H1 (cell line): ENCODE measurements at regions not wholly inside any gene's neighbourhood (a gene's known extent, or its start where the extent isn't known, plus 50 kb on each side); places are given as distances from the start of the nearest gene placed in this dataset.

Experiments used
- CTCF ChIA-PET: fragments of 300-600 bp; sonication (Branson Sonifier 250); formaldehyde crosslinking; loops from one replicate; lab custom pipeline; 2021; ENCODE audit not compliant: partially characterized antibody; lab: Charles Lee
- POLR2A ChIA-PET: fragments of 300-600 bp; sonication (Branson Sonifier 250); formaldehyde crosslinking; loops from one replicate; lab custom pipeline; 2021; ENCODE audit warnings: inconsistent platforms; ENCODE audit not compliant: partially characterized antibody; lab: Charles Lee
- DNase-seq, 2 experiments: peaks; one replicate each; pipeline versions ENCODE4 v3.0.0 to v3.0.0-alpha.2; 2010 to 2022; ENCODE audit warnings: low spot score in 2 of 2, low read depth in 1 of 2, mixed read lengths in 1 of 2
- FAIRE-seq: peaks from 2 replicates; lab custom pipeline; 2011; peaks lifted over from hg19 to GRCh38; lab: Jason Lieb, UNC
- H2AFZ ChIP-seq: 2 replicates; pipeline ENCODE4 v1.8.1; 2012; ENCODE audit warnings: low read length, inconsistent platforms
- H2AK5ac ChIP-seq: 2 replicates; pipeline ENCODE4 v1.6.1; 2013; ENCODE audit warnings: low read depth, low read length
- H2BK120ac ChIP-seq: replicated peaks from 2 replicates; pipeline ENCODE3; 2013; ENCODE audit warnings: low read depth, low read length, inconsistent platforms
- H2BK12ac ChIP-seq: 2 replicates; pipeline ENCODE4 v1.6.1; 2013; ENCODE audit warnings: low read depth, low read length
- H2BK15ac ChIP-seq: 2 replicates; pipeline ENCODE4 v1.6.1; 2013; ENCODE audit warnings: low read length
- H2BK20ac ChIP-seq: 2 replicates; pipeline ENCODE4 v1.6.1; 2013; ENCODE audit warnings: low read length
- H2BK5ac ChIP-seq: 2 replicates; pipeline ENCODE4 v1.6.1; 2013; ENCODE audit warnings: low read depth, low read length
- H3K14ac ChIP-seq: 2 replicates; pipeline ENCODE4 v1.6.1; 2013; ENCODE audit warnings: inconsistent platforms; ENCODE audit not compliant: insufficient read length
- H3K18ac ChIP-seq: 2 replicates; pipeline ENCODE4 v1.6.1; 2013; ENCODE audit warnings: low read length; ENCODE audit errors: extremely low read depth
- H3K23ac ChIP-seq: 2 replicates; pipeline ENCODE4 v1.6.1; 2013; ENCODE audit warnings: inconsistent platforms; ENCODE audit not compliant: insufficient read length
- H3K23me2 ChIP-seq: 2 replicates; pipeline ENCODE4 v1.6.1; 2013; ENCODE audit warnings: low read depth, low read length
- H3K27ac ChIP-seq: 2 replicates; pipeline ENCODE4 v1.6.1; 2011; ENCODE audit warnings: low read depth, low read length, inconsistent platforms
- H3K27me3 ChIP-seq, 4 experiments: replicated peaks in 1 of 4; 1 replicate in 1 of 4; 2 replicates in 3 of 4; pipeline versions ENCODE4 v1.6.1 to v1.8.1; 2011 to 2013; ENCODE audit warnings: low read length in 3 of 4, mild to moderate bottlenecking in 3 of 4, inconsistent platforms in 2 of 4, mixed read lengths in 2 of 4, moderate library complexity in 1 of 4; ENCODE audit not compliant: control insufficient read depth in 3 of 4, insufficient read depth in 3 of 4; ENCODE audit errors: extremely low read depth in 1 of 4
- H3K36me3 ChIP-seq, 4 experiments: 2 replicates each; pipeline versions ENCODE4 v1.6.1 to v1.8.1; 2011 to 2013; ENCODE audit warnings: mild to moderate bottlenecking in 4 of 4, low read length in 3 of 4, moderate library complexity in 2 of 4, control low read depth in 1 of 4, inconsistent platforms in 1 of 4; ENCODE audit not compliant: insufficient read depth in 4 of 4, control insufficient read depth in 2 of 4
- H3K4ac ChIP-seq: replicated peaks from 2 replicates; pipeline ENCODE3; 2013; ENCODE audit warnings: low read length, low read depth, mixed read lengths, inconsistent platforms; ENCODE audit not compliant: insufficient read length
- H3K4me1 ChIP-seq, 4 experiments: replicated peaks in 1 of 4; 1 replicate in 1 of 4; 2 replicates in 3 of 4; pipeline versions ENCODE4 v1.6.1 to v1.8.1; 2011 to 2013; ENCODE audit warnings: low read length in 3 of 4, inconsistent platforms in 2 of 4, mixed read lengths in 1 of 4; ENCODE audit not compliant: insufficient read depth in 4 of 4, control insufficient read depth in 3 of 4
- H3K4me2 ChIP-seq, 2 experiments: 2 replicates each; pipeline versions ENCODE4 v1.6.1 to v1.8.1; 2011 to 2013; ENCODE audit warnings: low read depth in 2 of 2, low read length in 2 of 2, control low read depth in 1 of 2, inconsistent platforms in 1 of 2, mild to moderate bottlenecking in 1 of 2; ENCODE audit not compliant: insufficient read depth in 1 of 2
- H3K4me3 ChIP-seq, 4 experiments: fragments of 200-600, 300-600 bp in 1 of 4; sonication (generic), shearing (Covaris generic), sonication (Bioruptor Twin) in 1 of 4; 2 replicates each; pipeline versions ENCODE4 v1.5.1 to v1.8.1; 2011 to 2016; ENCODE audit warnings: low read length in 4 of 4, low read depth in 3 of 4, control low read depth in 2 of 4, inconsistent platforms in 2 of 4, mild to moderate bottlenecking in 2 of 4, mixed read lengths in 1 of 4, moderate library complexity in 1 of 4; ENCODE audit not compliant: insufficient read depth in 2 of 4; ENCODE audit errors: extremely low read depth in 1 of 4
- H3K56ac ChIP-seq: replicated peaks from 2 replicates; pipeline ENCODE3; 2013; ENCODE audit warnings: low read depth, mild to moderate bottlenecking, mixed read lengths, low read length, inconsistent platforms; ENCODE audit not compliant: insufficient read length
- H3K79me1 ChIP-seq: 2 replicates; pipeline ENCODE4 v1.6.1; 2013; ENCODE audit warnings: low read depth, low read length, control low read depth
- H3K79me2 ChIP-seq, 2 experiments: 2 replicates each; pipeline versions ENCODE4 v1.6.1 to v1.8.1; 2012 to 2013; ENCODE audit warnings: low read length in 2 of 2, mild to moderate bottlenecking in 2 of 2, inconsistent platforms in 1 of 2; ENCODE audit not compliant: insufficient read depth in 2 of 2, control insufficient read depth in 1 of 2
- H3K9ac ChIP-seq, 4 experiments: replicated peaks in 1 of 4; 1 replicate in 1 of 4; 2 replicates in 3 of 4; pipeline versions ENCODE4 v1.6.1 to v1.8.1; 2011 to 2013; ENCODE audit warnings: low read depth in 3 of 4, low read length in 3 of 4, control low read depth in 2 of 4, mild to moderate bottlenecking in 2 of 4, moderate library complexity in 2 of 4, inconsistent platforms in 1 of 4; ENCODE audit errors: extremely low read depth in 1 of 4
- H3K9me3 ChIP-seq, 2 experiments: 2 replicates each; pipeline versions ENCODE4 v1.6.1 to v1.8.1; 2012 to 2013; ENCODE audit warnings: mild to moderate bottlenecking in 2 of 2, moderate library complexity in 2 of 2, control low read depth in 1 of 2, inconsistent platforms in 1 of 2, low read depth in 1 of 2, low read length in 1 of 2, mixed read lengths in 1 of 2; ENCODE audit not compliant: insufficient read depth in 2 of 2
- H4K20me1 ChIP-seq, 2 experiments: replicated peaks in 1 of 2; 2 replicates each; pipeline versions ENCODE3 to v1.8.1; 2011 to 2013; ENCODE audit warnings: inconsistent platforms in 2 of 2, low read length in 2 of 2, mild to moderate bottlenecking in 1 of 2; ENCODE audit not compliant: insufficient read depth in 2 of 2, control insufficient read depth in 1 of 2
- H4K5ac ChIP-seq: 2 replicates; pipeline ENCODE4 v1.6.1; 2013; ENCODE audit warnings: low read length, low read depth, mixed read lengths, inconsistent platforms; ENCODE audit not compliant: insufficient read length
- H4K8ac ChIP-seq: 2 replicates; pipeline ENCODE4 v1.8.0; 2013; ENCODE audit warnings: mild to moderate bottlenecking, moderate library complexity, low read length, inconsistent platforms; ENCODE audit not compliant: insufficient read depth; ENCODE audit errors: extremely low read depth
- H4K91ac ChIP-seq: replicated peaks from 2 replicates; pipeline ENCODE3; 2013; ENCODE audit warnings: low read length, mixed read lengths, inconsistent platforms; ENCODE audit not compliant: insufficient read length
- CHD1 ChIP-seq: IDR thresholded peaks from 2 replicates; pipeline ENCODE4 v1.6.1; 2012; ENCODE audit warnings: low read depth, low read length, improper control_type of control experiment
- EP300 ChIP-seq, 2 experiments: IDR thresholded peaks; 1 replicate in 1 of 2; 2 replicates in 1 of 2; pipeline ENCODE4 v1.6.1; 2011 to 2012; ENCODE audit warnings: low read depth in 2 of 2, low read length in 2 of 2, mild to moderate bottlenecking in 2 of 2, borderline replicate concordance in 1 of 2, inconsistent platforms in 1 of 2, moderate library complexity in 1 of 2
- SIN3A ChIP-seq, 2 experiments: IDR thresholded peaks in 1 of 2; conservative IDR thresholded peaks in 1 of 2; 2 replicates each; pipeline ENCODE4 v1.6.1; 2011 to 2012; ENCODE audit warnings: low read length in 2 of 2, improper control_type of control experiment in 1 of 2, low read depth in 1 of 2, mild to moderate bottlenecking in 1 of 2
- TAF7 ChIP-seq: optimal IDR thresholded peaks from 2 replicates; pipeline ENCODE3; 2011; ENCODE audit warnings: low read depth, mild to moderate bottlenecking, inconsistent platforms, low read length, moderate library complexity, borderline replicate concordance
- ZNF274 ChIP-seq: IDR thresholded peaks from 2 replicates; pipeline ENCODE4 v1.7.0; 2012; ENCODE audit warnings: low read length, borderline replicate concordance; ENCODE audit errors: extremely low read depth
- WGBS, 2 experiments: shearing (Covaris generic) in 1 of 2; methylation state at CpG; one replicate each; pipeline versions ENCODE4 v1.1.6 to v1.1.7; 2013 to 2015; ENCODE audit warnings: low lambda C conversion rate in 2 of 2, mixed read lengths in 2 of 2, inconsistent platforms in 1 of 2, low coverage in 1 of 2, missing lambda C conversion rate in 1 of 2; ENCODE audit not compliant: insufficient replicate concordance in 2 of 2, insufficient coverage in 1 of 2, insufficient read length in 1 of 2; ENCODE audit errors: extremely low coverage in 1 of 2, missing lambda C conversion rate in 1 of 2; 5-methylcytosine and 5-hydroxymethylcytosine counted together

GRCh38 chr13:109381546-109382180 is 404.7 kb downstream of the IRS2 start:
- H2BK12ac ChIP-seq = no peak overlapping the region
- H3K4me2 ChIP-seq = no peak overlapping the region
- no peak overlapping the region for H3K14ac ChIP-seq
- FAIRE-seq (peak; percentile 13), DNase-seq (no peak)
- POLR2A ChIA-PET = no interaction called here
- no peak overlapping the region for H2BK15ac ChIP-seq
- no peaks in the 10 kb centered on the region for H3K79me1 ChIP-seq
- H3K18ac ChIP-seq = no peak overlapping the region
- H3K4me1 ChIP-seq = no peaks in the 10 kb centered on the region
- no peak overlapping the region for H3K9ac ChIP-seq
- H2BK20ac ChIP-seq = no peak overlapping the region
- H4K8ac ChIP-seq = no peak overlapping the region
- H3K23ac ChIP-seq = no peak overlapping the region
- no peaks in the 10 kb centered on the region for H3K36me3 ChIP-seq
- no peaks in the 10 kb centered on the region for H3K9me3 ChIP-seq
- no peak overlapping the region for H3K27ac ChIP-seq
- H2BK120ac ChIP-seq = no peak overlapping the region
- no peak overlapping the region for H3K4me3 ChIP-seq
- H4K5ac ChIP-seq = no peak overlapping the region
- H3K4ac ChIP-seq = no peak overlapping the region
- WGBS, 2 experiments = 94% methylated on average over 5 of the region's 5 CpGs; no CpG with 5 or more reads in 1 of the 2 experiments
- no peak overlapping the region for H3K56ac ChIP-seq
- H2AFZ ChIP-seq = no peak overlapping the region
- H4K91ac ChIP-seq = no peak overlapping the region
- no peaks in the 10 kb centered on the region for H3K27me3 ChIP-seq
- H2BK5ac ChIP-seq = no peak overlapping the region
- no peaks in the 10 kb centered on the region for H3K79me2 ChIP-seq
- no peak overlapping the region for H2AK5ac ChIP-seq
- CTCF ChIA-PET = interaction anchor here (1.1 kb wide), 1 partner anchor 12 kb away, joined by 3 read pairs; no protein-coding TSS in a partner anchor
- H4K20me1 ChIP-seq = no peaks in the 10 kb centered on the region
- H3K23me2 ChIP-seq = no peaks in the 10 kb centered on the region
- TF ChIP-seq ZNF274 (no peak), SIN3A (conservative IDR thresholded peaks at IDR 0.05 in 1 of 2, IDR thresholded peaks at IDR 0.05 in 1 of 2; ENCODE audit: low read depth in 1 of 2, low read length in 2 of 2) (no peak), CHD1 (no peak), TAF7 (no peak), EP300 (IDR thresholded peaks at IDR 0.05; ENCODE audit: borderline replicate concordance in 1 of 2, low read depth in 2 of 2, low read length in 2 of 2) (no peak)
